K562 (cell line): ENCODE measurements at regions not wholly inside any gene's neighbourhood (a gene's known extent, or its start where the extent isn't known, plus 50 kb on each side); places are given as distances from the start of the nearest gene placed in this dataset.
A peak's percentile ranks its signal among the peaks of the same experiment; 100 is the strongest.

Source experiments
- BHLHE40 ChIP-seq: IDR thresholded peaks from 2 replicates; pipeline ENCODE4 v1.6.1; 2011; ENCODE audit warnings: low read length, improper control_type of control experiment
- CC2D1A ChIP-seq: fragments of 450-650 bp; IDR thresholded peaks from 2 replicates; pipeline ENCODE4 v1.6.1; 2017; ENCODE audit warnings: mild to moderate bottlenecking
- CHD1 ChIP-seq: fragments of 200-600 bp; sonication (generic); IDR thresholded peaks from one replicate; pipeline ENCODE4 v1.6.1; 2012; ENCODE audit warnings: mild to moderate bottlenecking, moderate library complexity, low read length, inconsistent platforms
- CLOCK ChIP-seq: fragments of 250-450 bp; sonication (Bioruptor Pico); IDR thresholded peaks from 2 replicates; pipeline ENCODE4 v1.4.0; 2020; ENCODE audit warnings: mild to moderate bottlenecking, moderate library complexity, borderline replicate concordance
- GABPA ChIP-seq: fragments of 200-800 bp; sonication (Bioruptor generic); conservative IDR thresholded peaks from 2 replicates; pipeline ENCODE4 v1.6.1; 2016; ENCODE audit warnings: low read depth, missing genetic modification characterization, missing compliant biosample characterization
- HDAC6 ChIP-seq: IDR thresholded peaks from 2 replicates; pipeline ENCODE4 v1.6.1; 2012; ENCODE audit warnings: low read depth, mild to moderate bottlenecking, control low read depth, inconsistent platforms, low read length, moderate library complexity
- HES1 ChIP-seq: fragments of 450-650 bp; IDR thresholded peaks from 2 replicates; pipeline ENCODE4 v1.6.1; 2016; ENCODE audit warnings: low read depth, mild to moderate bottlenecking, moderate library complexity
- HNRNPL ChIP-seq: fragments of 200-400 bp; formaldehyde crosslinking; IDR thresholded peaks from 2 replicates; pipeline ENCODE4 v1.6.1; 2017; ENCODE audit warnings: low read depth, mild to moderate bottlenecking, low read length
- KDM1A ChIP-seq, 2 experiments: fragments of 450-650 bp; IDR thresholded peaks; 2 replicates each; pipeline ENCODE4 v1.6.1; 2016; ENCODE audit warnings: mild to moderate bottlenecking in 2 of 2
- NCOA2 ChIP-seq, 2 experiments: fragments of 450-650 bp; IDR thresholded peaks; 2 replicates each; pipeline ENCODE4 v1.6.1; 2018; ENCODE audit warnings: mild to moderate bottlenecking in 2 of 2, moderate library complexity in 1 of 2; ENCODE audit not compliant: partially characterized antibody in 2 of 2
- PHF20 ChIP-seq: fragments of 450-650 bp; IDR thresholded peaks from 2 replicates; pipeline ENCODE4 v1.6.1; 2018; ENCODE audit not compliant: partially characterized antibody
- RB1 ChIP-seq: fragments of 450-650 bp; IDR thresholded peaks from 2 replicates; pipeline ENCODE4 v1.6.1; 2017; ENCODE audit warnings: low read depth, mild to moderate bottlenecking
- RBM14 ChIP-seq: fragments of 200-400 bp; formaldehyde crosslinking; IDR thresholded peaks from 2 replicates; pipeline ENCODE4 v1.6.1; 2018; ENCODE audit warnings: low read depth, mild to moderate bottlenecking, low read length, moderate library complexity, borderline replicate concordance; ENCODE audit not compliant: insufficient read depth
- SAFB2 ChIP-seq: fragments of 200-400 bp; formaldehyde crosslinking; IDR thresholded peaks from 2 replicates; pipeline ENCODE4 v1.6.1; 2018; ENCODE audit warnings: borderline replicate concordance, low read length, low read depth, moderate library complexity; ENCODE audit not compliant: severe bottlenecking
- SLC30A9 ChIP-seq: fragments of 250-450 bp; sonication (Bioruptor Pico); IDR thresholded peaks from 2 replicates; pipeline ENCODE4 v1.8.0; 2022; ENCODE audit warnings: mild to moderate bottlenecking, moderate library complexity
- YY1 ChIP-seq, 3 experiments: IDR thresholded peaks; 2 replicates each; pipeline ENCODE4 v1.6.1; 2011; ENCODE audit warnings: low read length in 2 of 3, mild to moderate bottlenecking in 2 of 3, moderate library complexity in 2 of 3, borderline replicate concordance in 1 of 3, control low read depth in 1 of 3, low read depth in 1 of 3; ENCODE audit not compliant: insufficient read depth in 3 of 3, insufficient replicate concordance in 2 of 3, control insufficient read depth in 1 of 3, insufficient read length in 1 of 3; ENCODE audit errors: extremely low read depth in 1 of 3
- ZNF165 ChIP-seq: fragments of 250-450 bp; sonication (Bioruptor Pico); IDR thresholded peaks from 2 replicates; pipeline ENCODE4 v1.4.0; 2020; ENCODE audit warnings: borderline replicate concordance
- ZNF3 ChIP-seq: fragments of 250-450 bp; sonication (Bioruptor Pico); IDR thresholded peaks from 2 replicates; pipeline ENCODE4 v1.5.0; 2021; ENCODE audit warnings: mild to moderate bottlenecking, moderate library complexity
- ZNF785 ChIP-seq: fragments of 250-450 bp; sonication (Bioruptor Pico); IDR thresholded peaks from 2 replicates; pipeline ENCODE4 v1.4.0; 2020; ENCODE audit warnings: mild to moderate bottlenecking
- TF ChIP-seq, protein P1 (sequence below): fragments of 150-350 bp; conservative IDR thresholded peaks from 2 replicates; pipeline ENCODE4 v1.6.1; 2014; ENCODE audit warnings: low read length
- TF ChIP-seq, protein P2 (sequence below): fragments of 250-450 bp; sonication (Bioruptor Pico); IDR thresholded peaks from 2 replicates; pipeline ENCODE4 v1.9.0; 2021; ENCODE audit warnings: mild to moderate bottlenecking

GRCh38 chr6:79777713-79778579, 146.8 kb downstream of the SH3BGRL2 start (continued):
- TF ChIP-seq RBM14 (no peak), ZNF785 (CRISPR knock-in tag) (no peak), SAFB2 (no peak), RB1 (peak; percentile 32; the same call in 1 of the 2 replicates), HNRNPL (no peak), SLC30A9 (no peak), CHD1 (no peak), ZNF3 (CRISPR knock-in tag) (no peak), BHLHE40 (no peak), CC2D1A (no peak; the same call in 1 of the 2 replicates), HES1 (no peak), CLOCK (CRISPR knock-in tag) (no peak), HDAC6 (no peak), NCOA2 (IDR thresholded peaks at IDR 0.05; ENCODE audit: partially characterized antibody in 2 of 2) (no peak), KDM1A (IDR thresholded peaks at IDR 0.05) (no peak), GABPA (no peak), YY1 (IDR thresholded peaks at IDR 0.05; ENCODE audit: borderline replicate concordance in 1 of 3, control insufficient read depth in 1 of 3, extremely low read depth in 1 of 3, insufficient read depth in 3 of 3, insufficient read length in 1 of 3, insufficient replicate concordance in 2 of 3, low read depth in 1 of 3, low read length in 2 of 3) (peak in 2 of 3 experiments; percentile 16 to 17), ZNF165 (CRISPR knock-in tag) (no peak), PHF20 (no peak)
- TF ChIP-seq, protein P1, sequence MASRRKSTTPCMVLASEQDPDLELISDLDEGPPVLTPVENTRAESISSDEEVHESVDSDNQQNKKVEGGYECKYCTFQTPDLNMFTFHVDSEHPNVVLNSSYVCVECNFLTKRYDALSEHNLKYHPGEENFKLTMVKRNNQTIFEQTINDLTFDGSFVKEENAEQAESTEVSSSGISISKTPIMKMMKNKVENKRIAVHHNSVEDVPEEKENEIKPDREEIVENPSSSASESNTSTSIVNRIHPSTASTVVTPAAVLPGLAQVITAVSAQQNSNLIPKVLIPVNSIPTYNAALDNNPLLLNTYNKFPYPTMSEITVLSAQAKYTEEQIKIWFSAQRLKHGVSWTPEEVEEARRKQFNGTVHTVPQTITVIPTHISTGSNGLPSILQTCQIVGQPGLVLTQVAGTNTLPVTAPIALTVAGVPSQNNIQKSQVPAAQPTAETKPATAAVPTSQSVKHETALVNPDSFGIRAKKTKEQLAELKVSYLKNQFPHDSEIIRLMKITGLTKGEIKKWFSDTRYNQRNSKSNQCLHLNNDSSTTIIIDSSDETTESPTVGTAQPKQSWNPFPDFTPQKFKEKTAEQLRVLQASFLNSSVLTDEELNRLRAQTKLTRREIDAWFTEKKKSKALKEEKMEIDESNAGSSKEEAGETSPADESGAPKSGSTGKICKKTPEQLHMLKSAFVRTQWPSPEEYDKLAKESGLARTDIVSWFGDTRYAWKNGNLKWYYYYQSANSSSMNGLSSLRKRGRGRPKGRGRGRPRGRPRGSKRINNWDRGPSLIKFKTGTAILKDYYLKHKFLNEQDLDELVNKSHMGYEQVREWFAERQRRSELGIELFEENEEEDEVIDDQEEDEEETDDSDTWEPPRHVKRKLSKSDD, result no peak
- TF ChIP-seq, protein P2, sequence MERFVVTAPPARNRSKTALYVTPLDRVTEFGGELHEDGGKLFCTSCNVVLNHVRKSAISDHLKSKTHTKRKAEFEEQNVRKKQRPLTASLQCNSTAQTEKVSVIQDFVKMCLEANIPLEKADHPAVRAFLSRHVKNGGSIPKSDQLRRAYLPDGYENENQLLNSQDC (CRISPR knock-in tag), result no peak
